GM23248 (cell line): ENCODE measurements at regions not wholly inside any gene's neighbourhood (a gene's known extent, or its start where the extent isn't known, plus 50 kb on each side); places are given as distances from the start of the nearest gene placed in this dataset.

Experiments used
- EZH2 ChIP-seq: fragments of 200-600 bp; sonication (generic); IDR thresholded peaks from 2 replicates; pipeline ENCODE4 v1.6.1; 2018; ENCODE audit warnings: antibody characterized with exemption, mild to moderate bottlenecking; ENCODE audit not compliant: insufficient read depth, poor library complexity, severe bottlenecking
- EZH2phosphoT487 ChIP-seq: fragments of 200-600 bp; sonication (generic); IDR thresholded peaks from 2 replicates; pipeline ENCODE4 v1.6.1; 2018; ENCODE audit warnings: antibody characterized with exemption, moderate library complexity, mild to moderate bottlenecking, low read depth; ENCODE audit not compliant: insufficient read depth

- TF ChIP-seq EZH2: no peak
- TF ChIP-seq EZH2phosphoT487: no peak
Measured at GRCh38 chr19:31100981-31101380, 248.3 kb downstream of the TSHZ3 start.
